Esophagus (tissue), 2 donors: ENCODE measurements at regions not wholly inside any gene's neighbourhood (a gene's known extent, or its start where the extent isn't known, plus 50 kb on each side); places are given as distances from the start of the nearest gene placed in this dataset.

Experiments used
- H3K27ac ChIP-seq, 2 donors: one replicate each; pipeline ENCODE4 v1.5.1; 2013; ENCODE audit warnings: low read depth in 2 of 2, mild to moderate bottlenecking in 2 of 2, inconsistent platforms in 1 of 2, low read length in 1 of 2, moderate library complexity in 1 of 2
- H3K27me3 ChIP-seq, 2 donors: one replicate each; pipeline ENCODE4 v1.6.1; 2013; ENCODE audit warnings: low read length in 2 of 2, control low read depth in 1 of 2, mild to moderate bottlenecking in 1 of 2; ENCODE audit not compliant: insufficient read depth in 2 of 2, control insufficient read depth in 1 of 2
- H3K36me3 ChIP-seq, 2 donors: one replicate each; pipeline ENCODE4 v1.6.1; 2013; ENCODE audit warnings: low read length in 1 of 2; ENCODE audit not compliant: control insufficient read depth in 2 of 2, insufficient read depth in 2 of 2
- H3K4me1 ChIP-seq, 2 donors: one replicate each; pipeline ENCODE4 v1.6.1; 2013; ENCODE audit warnings: low read length in 1 of 2; ENCODE audit not compliant: control insufficient read depth in 2 of 2, insufficient read depth in 2 of 2
- H3K4me3 ChIP-seq, 2 donors: one replicate each; pipeline ENCODE4 v1.5.1; 2013; ENCODE audit warnings: low read length in 2 of 2, mild to moderate bottlenecking in 2 of 2, low read depth in 1 of 2, moderate library complexity in 1 of 2
- H3K9me3 ChIP-seq, 2 donors: one replicate each; pipeline ENCODE4 v1.6.1; 2013; ENCODE audit warnings: mild to moderate bottlenecking in 2 of 2, low read depth in 1 of 2, low read length in 1 of 2, moderate library complexity in 1 of 2; ENCODE audit not compliant: control insufficient read depth in 2 of 2, insufficient read depth in 1 of 2
- WGBS, 2 donors: extraction: QIAGEN DNeasy Blood & Tissue Kit; methylation state at CpG; one replicate each; pipeline ENCODE4 v1.1.7; 2013; 5-methylcytosine and 5-hydroxymethylcytosine counted together
- donor health status: healthy with polysubstance abuse.
- donor health status: Bipolar disorder and iron deficiency.

- Histone ChIP-seq H3K9me3 (no peaks in the 10 kb centered on the region), H3K27ac (no peak overlapping the region), H3K27me3 (no peaks in the 10 kb centered on the region), H3K4me1 (peaks cover 0 to 3% of the 10 kb centered on the region in 2 donors), H3K4me3 (no peak overlapping the region), H3K36me3 (no peaks in the 10 kb centered on the region)
Observed at GRCh38 chr9:84169240-84169639, 171.3 kb downstream of the SLC28A3 start.

DNA sequence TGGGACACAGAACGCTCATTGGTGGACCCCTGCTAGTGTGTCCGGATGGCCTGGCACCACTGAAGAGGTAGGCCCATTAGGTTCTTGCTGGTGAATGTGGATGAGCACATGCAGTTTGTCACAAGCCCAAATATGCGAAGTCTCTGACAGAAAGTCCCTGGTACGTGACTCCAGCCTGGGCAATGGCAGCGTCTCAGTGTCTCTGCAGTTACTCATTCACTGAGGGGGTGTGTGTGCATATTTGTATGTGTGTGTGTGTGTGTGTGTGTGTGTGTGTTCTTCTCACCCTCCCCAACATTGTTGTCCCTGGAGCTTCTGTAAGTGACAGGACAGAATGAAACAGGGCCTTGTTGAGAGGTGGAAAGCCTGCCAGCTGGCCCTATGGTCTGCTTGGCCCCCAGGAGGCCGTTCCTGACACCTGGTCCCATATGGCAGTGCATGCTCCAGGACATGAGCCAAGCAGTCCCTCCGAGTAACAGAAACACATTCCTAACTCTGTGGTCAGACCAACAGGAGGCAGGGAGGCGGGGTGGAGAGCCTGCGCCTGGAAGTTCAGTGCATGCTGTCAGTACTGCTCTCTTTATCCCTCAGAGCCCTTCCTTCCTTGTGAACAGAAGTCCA, 169.9 kb downstream of the SLC28A3 start:
- H3K36me3 ChIP-seq, result no peaks in the 10 kb centered on the region
- no peak overlapping the region for H3K4me3 ChIP-seq
- H3K27me3 ChIP-seq, result no peaks in the 10 kb centered on the region
- peaks cover 0 to 3% of the 10 kb centered on the region in 2 donors for H3K4me1 ChIP-seq
- H3K27ac ChIP-seq, result peak overlapping the region in 1 of 2 donors; percentile 24
- 67 to 68% methylated on average over 9 of the region's 9 CpGs for WGBS, 2 donors
- no peaks in the 10 kb centered on the region for H3K9me3 ChIP-seq

DNA sequence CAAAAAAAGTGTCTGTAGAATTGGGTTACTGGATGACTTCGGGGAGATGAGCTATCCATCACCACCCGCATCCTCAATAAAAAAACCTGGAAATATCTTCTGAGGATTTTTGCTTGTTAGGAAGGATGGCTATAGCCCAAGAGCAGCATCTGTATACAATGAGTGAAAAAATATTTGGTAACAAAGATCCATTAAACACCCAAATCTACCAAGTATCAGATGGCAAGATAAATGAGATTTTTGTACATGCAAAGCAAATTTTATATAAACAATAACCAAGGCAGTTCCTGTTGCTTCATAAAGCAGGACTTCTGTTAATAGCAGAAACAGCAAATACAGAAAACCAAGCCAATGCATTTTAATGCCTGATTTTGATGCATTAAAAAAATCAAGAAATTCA, 166.6 kb downstream of the SLC28A3 start:
- Histone ChIP-seq H3K9me3 (no peaks in the 10 kb centered on the region), H3K27ac (no peak overlapping the region), H3K36me3 (no peaks in the 10 kb centered on the region), H3K4me1 (peaks cover 0 to 3% of the 10 kb centered on the region in 2 donors), H3K27me3 (no peaks in the 10 kb centered on the region), H3K4me3 (no peak overlapping the region)
- WGBS, 2 donors, result 82 to 87% methylated on average over 2 of the region's 2 CpGs

DNA sequence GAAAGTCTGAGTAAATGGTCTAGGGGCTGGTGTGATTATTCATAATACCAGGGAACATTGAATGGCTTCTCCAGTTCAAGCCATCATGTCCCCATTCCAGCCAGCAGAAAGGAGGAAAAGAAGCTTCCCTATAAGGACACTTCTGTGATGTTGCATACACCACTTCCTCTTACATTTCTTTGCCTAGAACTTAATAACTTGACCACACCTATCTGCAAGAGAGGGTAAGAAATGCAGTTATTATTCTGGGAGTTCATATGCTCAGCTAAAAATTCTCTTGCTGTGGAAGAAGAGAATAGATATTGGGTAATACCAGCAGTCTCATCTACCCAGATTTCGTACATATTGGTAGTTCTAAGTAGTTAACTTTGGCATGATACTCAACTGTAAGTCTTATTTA, 166.1 kb downstream of the SLC28A3 start:
- WGBS, 2 donors, result 64 to 72% methylated on average over 1 of the region's 1 CpG
- Histone ChIP-seq H3K27me3 (no peaks in the 10 kb centered on the region), H3K4me1 (peaks cover 0 to 3% of the 10 kb centered on the region in 2 donors), H3K36me3 (no peaks in the 10 kb centered on the region), H3K27ac (no peak overlapping the region), H3K9me3 (no peaks in the 10 kb centered on the region), H3K4me3 (no peak overlapping the region)

GRCh38 chr9:84177407-84177806, 163.2 kb downstream of the SLC28A3 start:
- H3K36me3 ChIP-seq, result no peaks in the 10 kb centered on the region
- WGBS, 2 donors, result 80 to 85% methylated on average over 3 of the region's 3 CpGs
- H3K27me3 ChIP-seq, result no peaks in the 10 kb centered on the region
- H3K27ac ChIP-seq, result no peak overlapping the region
- no peaks in the 10 kb centered on the region for H3K9me3 ChIP-seq
- no peak overlapping the region for H3K4me3 ChIP-seq
- H3K4me1 ChIP-seq, result peaks cover 0 to 7% of the 10 kb centered on the region in 2 donors

DNA sequence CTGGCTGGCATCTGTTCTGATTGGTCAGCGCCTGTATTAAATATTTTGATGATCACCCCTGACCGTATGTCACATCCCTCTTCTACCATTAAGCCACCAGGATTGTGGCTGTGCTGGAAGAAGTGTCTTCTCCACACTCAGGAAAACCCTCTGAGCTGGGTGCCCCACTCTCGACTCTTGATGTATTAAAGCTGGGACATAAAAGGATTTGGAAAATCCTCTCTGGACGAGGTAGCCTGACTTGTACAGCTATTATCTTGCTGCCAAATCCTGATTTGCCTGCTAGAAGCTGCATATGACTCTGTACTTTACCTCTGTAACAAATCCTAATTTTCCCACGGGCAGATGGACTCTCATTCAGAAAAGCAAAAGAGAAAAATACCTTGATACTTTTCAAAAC, 161.0 kb downstream of the SLC28A3 start:
- H3K27ac ChIP-seq, result no peak overlapping the region
- no peaks in the 10 kb centered on the region for H3K36me3 ChIP-seq
- peaks cover 0 to 7% of the 10 kb centered on the region in 2 donors for H3K4me1 ChIP-seq
- H3K27me3 ChIP-seq, result no peaks in the 10 kb centered on the region
- H3K9me3 ChIP-seq, result no peaks in the 10 kb centered on the region
- 81 to 82% methylated on average over 5 of the region's 5 CpGs for WGBS, 2 donors
- no peak overlapping the region for H3K4me3 ChIP-seq

DNA sequence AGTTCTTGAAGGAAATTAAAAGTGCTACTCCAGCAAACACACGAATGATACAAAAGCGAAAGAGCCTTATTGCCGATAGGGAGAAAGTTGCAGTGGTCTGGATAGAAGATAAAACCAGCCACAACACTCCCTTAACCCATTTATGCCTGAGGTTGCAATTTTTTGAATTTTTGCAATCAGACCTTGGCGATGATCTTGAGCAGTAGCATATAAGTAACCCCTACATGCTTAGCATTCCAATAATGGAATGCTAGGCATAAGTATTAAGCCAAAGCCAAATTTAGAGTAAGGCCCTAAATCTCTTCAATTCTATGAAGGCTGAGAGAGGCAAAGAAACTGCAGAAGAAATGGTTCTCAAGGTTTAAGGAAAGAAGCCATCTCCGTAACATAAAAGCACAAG, 153.5 kb downstream of the SLC28A3 start:
- H3K36me3 ChIP-seq, result no peaks in the 10 kb centered on the region
- no peaks in the 10 kb centered on the region for H3K9me3 ChIP-seq
- H3K4me3 ChIP-seq, result no peak overlapping the region
- H3K27ac ChIP-seq, result no peak overlapping the region
- H3K27me3 ChIP-seq, result no peaks in the 10 kb centered on the region
- 89% methylated on average over 5 of the region's 5 CpGs for WGBS, 2 donors
- peaks cover 0 to 2% of the 10 kb centered on the region in 2 donors for H3K4me1 ChIP-seq

DNA sequence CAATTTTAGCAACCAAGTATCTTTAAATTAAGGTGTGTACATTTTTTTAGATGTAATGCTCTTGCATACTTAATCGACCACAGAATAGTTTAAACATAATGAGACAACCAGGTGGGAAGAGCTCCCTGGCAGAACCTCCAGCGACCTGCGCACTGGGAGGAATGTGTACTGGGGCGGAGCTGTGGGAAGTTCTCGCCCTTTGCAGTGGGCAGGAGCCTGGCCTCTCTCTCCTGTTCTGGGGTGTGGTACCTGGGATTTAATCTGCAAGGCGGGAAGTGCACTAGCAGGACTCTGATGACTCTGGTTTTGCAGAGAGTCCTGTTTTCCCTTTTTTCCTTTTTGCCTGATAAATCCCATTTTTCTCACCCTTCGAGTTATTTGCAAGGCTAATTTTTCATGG, 150.7 kb downstream of the SLC28A3 start:
- no peak overlapping the region for H3K4me3 ChIP-seq
- no peak overlapping the region for H3K27ac ChIP-seq
- H3K36me3 ChIP-seq, result no peaks in the 10 kb centered on the region
- 54% methylated on average over 7 of the region's 7 CpGs for WGBS, 2 donors
- no peaks in the 10 kb centered on the region for H3K9me3 ChIP-seq
- H3K4me1 ChIP-seq, result no peaks in the 10 kb centered on the region
- no peaks in the 10 kb centered on the region for H3K27me3 ChIP-seq

DNA sequence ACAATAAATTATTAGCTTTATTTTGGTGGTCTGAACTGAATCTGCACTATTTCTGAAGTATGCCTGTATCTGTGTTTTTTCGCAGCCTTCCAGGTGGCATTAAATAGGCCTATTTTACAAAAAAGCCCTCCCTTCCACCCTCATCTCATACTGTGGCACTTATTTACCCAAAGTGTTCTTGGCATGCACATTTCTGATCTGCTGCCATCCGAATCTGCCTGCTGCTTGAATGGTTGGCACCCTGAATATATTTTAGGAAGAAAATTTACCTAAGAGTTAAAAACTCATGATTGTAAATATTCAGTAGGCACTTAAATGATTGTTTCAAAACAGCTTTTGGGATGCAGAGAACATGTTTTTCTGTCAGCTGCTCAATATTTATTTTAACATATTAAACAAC, 150.1 kb downstream of the SLC28A3 start:
- Histone ChIP-seq H3K9me3 (no peaks in the 10 kb centered on the region), H3K4me1 (no peaks in the 10 kb centered on the region), H3K27me3 (no peaks in the 10 kb centered on the region), H3K27ac (no peak overlapping the region), H3K36me3 (no peaks in the 10 kb centered on the region), H3K4me3 (no peak overlapping the region)
- 71 to 79% methylated on average over 2 of the region's 2 CpGs for WGBS, 2 donors

GRCh38 chr9:84206801-84207370, 133.7 kb downstream of the SLC28A3 start:
- Histone ChIP-seq H3K9me3 (no peaks in the 10 kb centered on the region), H3K4me1 (no peaks in the 10 kb centered on the region), H3K27ac (no peak overlapping the region), H3K36me3 (no peaks in the 10 kb centered on the region), H3K4me3 (no peak overlapping the region), H3K27me3 (no peaks in the 10 kb centered on the region)
- WGBS, 2 donors, result 71 to 73% methylated on average over 9 of the region's 9 CpGs
